Left renal cortex interstitium (tissue), 4 donors: ENCODE measurements at regions not wholly inside any gene's neighbourhood (a gene's known extent, or its start where the extent isn't known, plus 50 kb on each side); places are given as distances from the start of the nearest gene placed in this dataset.

Experiments
- DNase-seq, 4 donors: peaks; one replicate each; pipeline ENCODE4 v3.0.0-alpha.2; 2013; ENCODE audit warnings: low read depth in 4 of 4, low spot score in 2 of 4, missing footprints in 1 of 4

GRCh38 chr4:31548823-31549222 is 828.7 kb downstream of the PCDH7 start:
- no peak for DNase-seq

- DNase-seq = no peak
Measured at GRCh38 chr4:31549256-31549655, 829.1 kb downstream of the PCDH7 start.

- DNase-seq = no peak
Measured at GRCh38 chr4:31557437-31557836, 837.3 kb downstream of the PCDH7 start.

- no peak for DNase-seq
Measured at GRCh38 chr4:31573554-31573953, 853.4 kb downstream of the PCDH7 start.

GRCh38 chr4:31575504-31575903 is 855.3 kb downstream of the PCDH7 start:
- DNase-seq = no peak

- no peak for DNase-seq
Measured at GRCh38 chr4:31580843-31581242, 860.7 kb downstream of the PCDH7 start.

GRCh38 chr4:31585503-31585902 is 865.3 kb downstream of the PCDH7 start:
- DNase-seq = no peak

GRCh38 chr4:31592293-31592692 is 872.1 kb downstream of the PCDH7 start:
- no peak for DNase-seq

- DNase-seq = no peak
Measured at GRCh38 chr4:31595496-31595895, 875.3 kb downstream of the PCDH7 start.

- no peak for DNase-seq
Measured at GRCh38 chr4:31598639-31599038, 878.5 kb downstream of the PCDH7 start.

- DNase-seq = no peak
Measured at GRCh38 chr4:31601793-31602192, 881.6 kb downstream of the PCDH7 start.

- DNase-seq = no peak
Measured at GRCh38 chr4:31613946-31614623, 893.9 kb downstream of the PCDH7 start.

GRCh38 chr4:31617667-31618066 is 897.5 kb downstream of the PCDH7 start:
- no peak for DNase-seq

- no peak for DNase-seq
Measured at GRCh38 chr4:31620476-31620875, 900.3 kb downstream of the PCDH7 start.

- no peak for DNase-seq
Measured at GRCh38 chr4:31645236-31645635, 925.1 kb downstream of the PCDH7 start.

- DNase-seq = no peak
Measured at GRCh38 chr4:31647786-31648185, 927.6 kb downstream of the PCDH7 start.

- no peak for DNase-seq
Measured at GRCh38 chr4:31649878-31650277, 929.7 kb downstream of the PCDH7 start.

GRCh38 chr4:31651541-31651940 is 931.4 kb downstream of the PCDH7 start:
- no peak for DNase-seq

GRCh38 chr4:31655328-31655727 is 935.2 kb downstream of the PCDH7 start:
- no peak for DNase-seq

GRCh38 chr4:31657859-31658570 is 937.8 kb downstream of the PCDH7 start:
- DNase-seq = no peak

- no peak for DNase-seq
Measured at GRCh38 chr4:31660916-31661315, 940.7 kb downstream of the PCDH7 start.

GRCh38 chr4:31662951-31663350 is 942.8 kb downstream of the PCDH7 start:
- DNase-seq = no peak
